A549 (cell line): ENCODE measurements at regions not wholly inside any gene's neighbourhood (a gene's known extent, or its start where the extent isn't known, plus 50 kb on each side); places are given as distances from the start of the nearest gene placed in this dataset.

Source experiments
- ATAC-seq, 2 experiments: fragments of 200-7000 bp in 1 of 2; fragments of >200 bp in 1 of 2; cut with Nextera tagmentation in 1 of 2; cut with Tn5 transposase in 1 of 2; 3 replicates each; pipeline versions ENCODE4 v1.8.0 to v1.9.1; 2018 to 2020; ENCODE audit warnings: mild to moderate bottlenecking in 1 of 2, moderate library complexity in 1 of 2
- CTCF ChIA-PET: fragments of 300-600 bp; sonication (Branson Sonifier 250); formaldehyde crosslinking; extraction: SDS; loops from one replicate; lab custom pipeline; 2021; ENCODE audit warnings: antibody characterized with exemption, inconsistent platforms; lab: Yijun Ruan, JAX
- POLR2A ChIA-PET: fragments of 350-600 bp; formaldehyde crosslinking; extraction: SDS; loops from one replicate; lab custom pipeline; 2021; ENCODE audit warnings: antibody characterized with exemption, inconsistent platforms; lab: Yijun Ruan, JAX
- DNase-seq, 2 experiments: peaks; one replicate each; pipeline versions ENCODE4 v3.0.0 to v3.0.0-alpha.2; 2011 to 2016; ENCODE audit warnings: low read depth in 1 of 2, low spot score in 1 of 2
- FAIRE-seq: peaks from 2 replicates; lab custom pipeline; 2011; peaks lifted over from hg19 to GRCh38; lab: Jason Lieb, UNC
- H3K27ac ChIP-seq, 2 experiments: fragments of >200 bp; sonication (Bioruptor Twin); formaldehyde crosslinking; 3 replicates each; pipeline ENCODE4 v1.5.1; 2016 to 2017
- H3K4me1 ChIP-seq: fragments of >200 bp; sonication (Bioruptor Twin); formaldehyde crosslinking; 3 replicates; pipeline ENCODE4 v1.6.1; 2016
- H3K4me2 ChIP-seq: fragments of >200 bp; sonication (Bioruptor Twin); formaldehyde crosslinking; 3 replicates; pipeline ENCODE4 v1.6.1; 2016
- H3K4me3 ChIP-seq: fragments of >200 bp; sonication (Bioruptor Twin); formaldehyde crosslinking; 3 replicates; pipeline ENCODE4 v1.5.1; 2016
- H3K9me3 ChIP-seq: fragments of >200 bp; sonication (Bioruptor Twin); formaldehyde crosslinking; 3 replicates; pipeline ENCODE4 v1.6.1; 2016
- CHD2 ChIP-seq: fragments of 150-350 bp; IDR thresholded peaks from 2 replicates; pipeline ENCODE4 v1.6.1; 2014; ENCODE audit warnings: low read length; ENCODE audit not compliant: partially characterized antibody
- CHD4 ChIP-seq: fragments of 200-600 bp; sonication (generic); IDR thresholded peaks from 2 replicates; pipeline ENCODE4 v1.6.1; 2016; ENCODE audit warnings: antibody characterized with exemption, mild to moderate bottlenecking, borderline replicate concordance
- ELK1 ChIP-seq: fragments of 150-350 bp; IDR thresholded peaks from 2 replicates; pipeline ENCODE4 v1.6.1; 2014; ENCODE audit warnings: low read depth, mild to moderate bottlenecking, low read length
- HEYL ChIP-seq: fragments of 250-450 bp; sonication (Bioruptor Pico); IDR thresholded peaks from 2 replicates; pipeline ENCODE4 v1.8.0; 2021; ENCODE audit warnings: mild to moderate bottlenecking, moderate library complexity
- HOXA7 ChIP-seq: fragments of 250-450 bp; sonication (Bioruptor Pico); IDR thresholded peaks from 2 replicates; pipeline ENCODE4 v1.5.0; 2020; ENCODE audit warnings: mild to moderate bottlenecking, moderate library complexity
- HOXB13 ChIP-seq: fragments of 250-450 bp; sonication (Bioruptor Pico); IDR thresholded peaks from 2 replicates; pipeline ENCODE4 v1.5.0; 2020; ENCODE audit warnings: low read depth, mild to moderate bottlenecking, moderate library complexity
- JUNB ChIP-seq: fragments of >200 bp; sonication (Bioruptor Twin); formaldehyde crosslinking; IDR thresholded peaks from 2 replicates; pipeline ENCODE4 v1.6.1; 2016
- KDM1A ChIP-seq: fragments of 200-600 bp; sonication (generic); IDR thresholded peaks from 2 replicates; pipeline ENCODE4 v1.6.1; 2016; ENCODE audit warnings: low read depth, mild to moderate bottlenecking
- NPAS2 ChIP-seq: fragments of 250-450 bp; sonication (Bioruptor Pico); IDR thresholded peaks from 2 replicates; pipeline ENCODE4 v1.8.0; 2022; ENCODE audit warnings: mild to moderate bottlenecking, moderate library complexity, borderline replicate concordance
- PHF8 ChIP-seq: fragments of 200-600 bp; sonication (generic); IDR thresholded peaks from 2 replicates; pipeline ENCODE4 v1.6.1; 2016; ENCODE audit warnings: low read depth, mild to moderate bottlenecking, antibody characterized with exemption, moderate library complexity, borderline replicate concordance
- POLR2A ChIP-seq: IDR thresholded peaks from 2 replicates; pipeline ENCODE4 v1.6.1; 2012; ENCODE audit warnings: mild to moderate bottlenecking, low read length
- POLR2AphosphoS2 ChIP-seq: conservative IDR thresholded peaks from 2 replicates; pipeline ENCODE4 v1.6.1; 2012; ENCODE audit warnings: low read length, improper control_type of control experiment, inconsistent platforms
- RAD21 ChIP-seq, 2 experiments: fragments of >200 bp in 1 of 2; sonication (Bioruptor Twin) in 1 of 2; formaldehyde crosslinking in 1 of 2; IDR thresholded peaks in 1 of 2; conservative IDR thresholded peaks in 1 of 2; 2 replicates in 1 of 2; 3 replicates in 1 of 2; pipeline ENCODE4 v1.6.1; 2012 to 2018; ENCODE audit warnings: inconsistent platforms in 1 of 2
- RFX5 ChIP-seq: fragments of 450-650 bp; IDR thresholded peaks from 2 replicates; pipeline ENCODE4 v1.7.1; 2014; ENCODE audit warnings: antibody characterized with exemption, mild to moderate bottlenecking, moderate library complexity
- SMC3 ChIP-seq: fragments of >200 bp; sonication (Bioruptor Twin); formaldehyde crosslinking; IDR thresholded peaks from 3 replicates; pipeline ENCODE4 v1.6.1; 2018; ENCODE audit warnings: inconsistent platforms
- SREBF2 ChIP-seq: fragments of 450-650 bp; IDR thresholded peaks from 2 replicates; pipeline ENCODE4 v1.6.1; 2014; ENCODE audit warnings: mild to moderate bottlenecking, moderate library complexity
- TP53 ChIP-seq: fragments of 250-450 bp; sonication (Bioruptor Pico); IDR thresholded peaks from 2 replicates; pipeline ENCODE4 v1.5.0; 2021; ENCODE audit warnings: mild to moderate bottlenecking, moderate library complexity
- ZC3H11A ChIP-seq: fragments of 450-650 bp; IDR thresholded peaks from 2 replicates; pipeline ENCODE4 v1.6.1; 2014; ENCODE audit warnings: antibody characterized with exemption, mild to moderate bottlenecking
- ZSCAN20 ChIP-seq: fragments of 250-450 bp; sonication (Bioruptor Pico); IDR thresholded peaks from 2 replicates; pipeline ENCODE4 v1.8.0; 2022; ENCODE audit warnings: mild to moderate bottlenecking, moderate library complexity
- WGBS: methylation state at CpG from one replicate; pipeline ENCODE4 v1.1.6; 2017; ENCODE audit errors: missing lambda C conversion rate; 5-methylcytosine and 5-hydroxymethylcytosine counted together
- TF ChIP-seq, protein P1 (sequence below): IDR thresholded peaks from 2 replicates; pipeline ENCODE4 v1.6.1; 2012; ENCODE audit warnings: low read depth, borderline replicate concordance
- TF ChIP-seq, protein P2 (sequence below): fragments of 450-650 bp; IDR thresholded peaks from 2 replicates; pipeline ENCODE4 v1.6.1; 2014; ENCODE audit warnings: antibody characterized with exemption
- TF ChIP-seq, protein P3 (sequence below): fragments of >200 bp; sonication (Bioruptor Twin); formaldehyde crosslinking; IDR thresholded peaks from 3 replicates; pipeline ENCODE4 v1.5.1; 2016
- TF ChIP-seq, protein P4 (sequence below): fragments of 200-600 bp; sonication (generic); IDR thresholded peaks from 2 replicates; pipeline ENCODE4 v1.6.1; 2016; ENCODE audit warnings: antibody characterized with exemption, mild to moderate bottlenecking, moderate library complexity
- TF ChIP-seq, protein P5 (sequence below): fragments of >200 bp; sonication (Bioruptor Twin); formaldehyde crosslinking; IDR thresholded peaks from 2 replicates; pipeline ENCODE4 v1.6.1; 2016

- ATAC-seq = no peak
- ChIA-PET POLR2A (no interaction called here), CTCF (interaction anchor here (0.7 kb wide), 1 partner anchor 27 kb away, joined by 3 read pairs; no protein-coding TSS in a partner anchor)
- no peak for FAIRE-seq
- Histone ChIP-seq H3K27ac (no peak overlapping the region), H3K4me1 (no peaks in the 10 kb centered on the region), H3K4me2 (no peak overlapping the region), H3K9me3 (no peaks in the 10 kb centered on the region), H3K4me3 (no peak overlapping the region)
- no peak for DNase-seq
- no peak for TF ChIP-seq PHF8
- no peak for TF ChIP-seq SMC3
- TF ChIP-seq JUNB = no peak
- TF ChIP-seq HOXA7 (CRISPR knock-in tag) = no peak
- no peak for TF ChIP-seq CHD4
- TF ChIP-seq CHD2 = no peak
- no peak for TF ChIP-seq ZSCAN20
- TF ChIP-seq, protein P1, sequence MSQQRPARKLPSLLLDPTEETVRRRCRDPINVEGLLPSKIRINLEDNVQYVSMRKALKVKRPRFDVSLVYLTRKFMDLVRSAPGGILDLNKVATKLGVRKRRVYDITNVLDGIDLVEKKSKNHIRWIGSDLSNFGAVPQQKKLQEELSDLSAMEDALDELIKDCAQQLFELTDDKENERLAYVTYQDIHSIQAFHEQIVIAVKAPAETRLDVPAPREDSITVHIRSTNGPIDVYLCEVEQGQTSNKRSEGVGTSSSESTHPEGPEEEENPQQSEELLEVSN = no peak
- TF ChIP-seq, protein P2, sequence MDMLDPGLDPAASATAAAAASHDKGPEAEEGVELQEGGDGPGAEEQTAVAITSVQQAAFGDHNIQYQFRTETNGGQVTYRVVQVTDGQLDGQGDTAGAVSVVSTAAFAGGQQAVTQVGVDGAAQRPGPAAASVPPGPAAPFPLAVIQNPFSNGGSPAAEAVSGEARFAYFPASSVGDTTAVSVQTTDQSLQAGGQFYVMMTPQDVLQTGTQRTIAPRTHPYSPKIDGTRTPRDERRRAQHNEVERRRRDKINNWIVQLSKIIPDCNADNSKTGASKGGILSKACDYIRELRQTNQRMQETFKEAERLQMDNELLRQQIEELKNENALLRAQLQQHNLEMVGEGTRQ = no peak
- WGBS = 40% methylated on average over 2 of the region's 2 CpGs
These were observed 71.9 kb upstream of the NPY start for GRCh38 chr7:24212073-24212472.

GRCh38 chr7:24213311-24213710 lies 70.7 kb upstream of the NPY start:
- Histone ChIP-seq H3K4me1 (no peaks in the 10 kb centered on the region), H3K27ac (no peak overlapping the region), H3K4me2 (no peak overlapping the region), H3K4me3 (no peak overlapping the region), H3K9me3 (no peaks in the 10 kb centered on the region)
- no peak for TF ChIP-seq POLR2A
- TF ChIP-seq ELK1 = no peak
- TF ChIP-seq SREBF2 = no peak
- TF ChIP-seq RFX5 = no peak
- TF ChIP-seq, protein P3, sequence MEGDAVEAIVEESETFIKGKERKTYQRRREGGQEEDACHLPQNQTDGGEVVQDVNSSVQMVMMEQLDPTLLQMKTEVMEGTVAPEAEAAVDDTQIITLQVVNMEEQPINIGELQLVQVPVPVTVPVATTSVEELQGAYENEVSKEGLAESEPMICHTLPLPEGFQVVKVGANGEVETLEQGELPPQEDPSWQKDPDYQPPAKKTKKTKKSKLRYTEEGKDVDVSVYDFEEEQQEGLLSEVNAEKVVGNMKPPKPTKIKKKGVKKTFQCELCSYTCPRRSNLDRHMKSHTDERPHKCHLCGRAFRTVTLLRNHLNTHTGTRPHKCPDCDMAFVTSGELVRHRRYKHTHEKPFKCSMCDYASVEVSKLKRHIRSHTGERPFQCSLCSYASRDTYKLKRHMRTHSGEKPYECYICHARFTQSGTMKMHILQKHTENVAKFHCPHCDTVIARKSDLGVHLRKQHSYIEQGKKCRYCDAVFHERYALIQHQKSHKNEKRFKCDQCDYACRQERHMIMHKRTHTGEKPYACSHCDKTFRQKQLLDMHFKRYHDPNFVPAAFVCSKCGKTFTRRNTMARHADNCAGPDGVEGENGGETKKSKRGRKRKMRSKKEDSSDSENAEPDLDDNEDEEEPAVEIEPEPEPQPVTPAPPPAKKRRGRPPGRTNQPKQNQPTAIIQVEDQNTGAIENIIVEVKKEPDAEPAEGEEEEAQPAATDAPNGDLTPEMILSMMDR = no peak
- DNase-seq = no peak
- ATAC-seq = no peak
- FAIRE-seq = no peak
- 19% methylated on average over 2 of the region's 2 CpGs for WGBS
- CTCF ChIA-PET = interaction anchor here (1.0 kb wide), 1 partner anchor 12 kb away, joined by 3 read pairs; no protein-coding TSS in a partner anchor
- POLR2A ChIA-PET = no interaction called here

GRCh38 chr7:24214670-24215069 lies 69.3 kb upstream of the NPY start:
- FAIRE-seq (no peak), DNase-seq (no peak), ATAC-seq (no peak)
- Histone ChIP-seq H3K4me3 (no peak overlapping the region), H3K4me2 (no peak overlapping the region), H3K4me1 (no peaks in the 10 kb centered on the region), H3K27ac (no peak overlapping the region), H3K9me3 (no peaks in the 10 kb centered on the region)
- POLR2A ChIA-PET = no interaction called here
- CTCF ChIA-PET = interaction anchor here (1.5 kb wide), 1 partner anchor 9 kb away, joined by 3 read pairs; no protein-coding TSS in a partner anchor
- 31% methylated on average over 4 of the region's 4 CpGs for WGBS
- TF ChIP-seq NPAS2 (CRISPR knock-in tag) (no peak), KDM1A (no peak), TP53 (no peak), ZC3H11A (no peak), RAD21 (conservative IDR thresholded peaks at IDR 0.05 in 1 of 2, IDR thresholded peaks at IDR 0.05 in 1 of 2) (no peak), HEYL (CRISPR knock-in tag) (no peak), HOXB13 (CRISPR knock-in tag) (no peak), POLR2AphosphoS2 (no peak)
- TF ChIP-seq, protein P3 = no peak
- TF ChIP-seq, protein P4, sequence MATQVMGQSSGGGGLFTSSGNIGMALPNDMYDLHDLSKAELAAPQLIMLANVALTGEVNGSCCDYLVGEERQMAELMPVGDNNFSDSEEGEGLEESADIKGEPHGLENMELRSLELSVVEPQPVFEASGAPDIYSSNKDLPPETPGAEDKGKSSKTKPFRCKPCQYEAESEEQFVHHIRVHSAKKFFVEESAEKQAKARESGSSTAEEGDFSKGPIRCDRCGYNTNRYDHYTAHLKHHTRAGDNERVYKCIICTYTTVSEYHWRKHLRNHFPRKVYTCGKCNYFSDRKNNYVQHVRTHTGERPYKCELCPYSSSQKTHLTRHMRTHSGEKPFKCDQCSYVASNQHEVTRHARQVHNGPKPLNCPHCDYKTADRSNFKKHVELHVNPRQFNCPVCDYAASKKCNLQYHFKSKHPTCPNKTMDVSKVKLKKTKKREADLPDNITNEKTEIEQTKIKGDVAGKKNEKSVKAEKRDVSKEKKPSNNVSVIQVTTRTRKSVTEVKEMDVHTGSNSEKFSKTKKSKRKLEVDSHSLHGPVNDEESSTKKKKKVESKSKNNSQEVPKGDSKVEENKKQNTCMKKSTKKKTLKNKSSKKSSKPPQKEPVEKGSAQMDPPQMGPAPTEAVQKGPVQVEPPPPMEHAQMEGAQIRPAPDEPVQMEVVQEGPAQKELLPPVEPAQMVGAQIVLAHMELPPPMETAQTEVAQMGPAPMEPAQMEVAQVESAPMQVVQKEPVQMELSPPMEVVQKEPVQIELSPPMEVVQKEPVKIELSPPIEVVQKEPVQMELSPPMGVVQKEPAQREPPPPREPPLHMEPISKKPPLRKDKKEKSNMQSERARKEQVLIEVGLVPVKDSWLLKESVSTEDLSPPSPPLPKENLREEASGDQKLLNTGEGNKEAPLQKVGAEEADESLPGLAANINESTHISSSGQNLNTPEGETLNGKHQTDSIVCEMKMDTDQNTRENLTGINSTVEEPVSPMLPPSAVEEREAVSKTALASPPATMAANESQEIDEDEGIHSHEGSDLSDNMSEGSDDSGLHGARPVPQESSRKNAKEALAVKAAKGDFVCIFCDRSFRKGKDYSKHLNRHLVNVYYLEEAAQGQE = no peak
- TF ChIP-seq, protein P5, sequence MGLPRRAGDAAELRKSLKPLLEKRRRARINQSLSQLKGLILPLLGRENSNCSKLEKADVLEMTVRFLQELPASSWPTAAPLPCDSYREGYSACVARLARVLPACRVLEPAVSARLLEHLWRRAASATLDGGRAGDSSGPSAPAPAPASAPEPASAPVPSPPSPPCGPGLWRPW = no peak
